Parathyroid adenoma (tissue), 2 donors: ENCODE measurements at regions not wholly inside any gene's neighbourhood (a gene's known extent, or its start where the extent isn't known, plus 50 kb on each side); places are given as distances from the start of the nearest gene placed in this dataset.

ENCODE experiments used
- H2AFZ ChIP-seq: fragments of 300-600 bp; sonication (generic); one replicate; pipeline ENCODE4 v1.7.0; 2017; ENCODE audit warnings: antibody characterized with exemption, mild to moderate bottlenecking
- H3K27ac ChIP-seq: fragments of 300-600 bp; sonication (generic); one replicate; pipeline ENCODE4 v1.7.0; 2017
- H3K27me3 ChIP-seq: fragments of 300-600 bp; sonication (generic); one replicate; pipeline ENCODE4 v1.7.0; 2017; ENCODE audit warnings: low read length; ENCODE audit not compliant: control insufficient read depth, insufficient read depth
- H3K36me3 ChIP-seq: fragments of 300-600 bp; sonication (generic); one replicate; pipeline ENCODE4 v1.7.0; 2017; ENCODE audit warnings: low read length; ENCODE audit not compliant: control insufficient read depth, insufficient read depth
- H3K4me1 ChIP-seq: fragments of 300-600 bp; sonication (generic); one replicate; pipeline ENCODE4 v1.7.0; 2017; ENCODE audit warnings: control low read depth
- H3K4me2 ChIP-seq: fragments of 300-600 bp; sonication (generic); one replicate; pipeline ENCODE4 v1.7.0; 2017; ENCODE audit warnings: low read length
- H3K4me3 ChIP-seq: fragments of 300-600 bp; sonication (generic); one replicate; pipeline ENCODE4 v1.7.0; 2017; ENCODE audit warnings: low read depth, low read length
- H3K79me2 ChIP-seq: fragments of 300-600 bp; sonication (generic); one replicate; pipeline ENCODE4 v1.7.0; 2017; ENCODE audit warnings: control low read depth
- H3K9ac ChIP-seq: fragments of 300-600 bp; sonication (generic); one replicate; pipeline ENCODE4 v1.7.0; 2017; ENCODE audit warnings: mild to moderate bottlenecking
- H3K9me3 ChIP-seq: fragments of 300-600 bp; sonication (generic); one replicate; pipeline ENCODE4 v1.7.0; 2017; ENCODE audit warnings: low read length; ENCODE audit not compliant: control insufficient read depth
- CTCF ChIP-seq: fragments of 300-600 bp; sonication (generic); IDR thresholded peaks from one replicate; pipeline ENCODE4 v1.7.0; 2017; ENCODE audit warnings: antibody characterized with exemption, mild to moderate bottlenecking
- donor health status: primary hyperparathyroidism.

- Histone ChIP-seq H3K79me2 (no peaks in the 10 kb centered on the region), H3K9me3 (no peaks in the 10 kb centered on the region), H3K4me2 (no peak overlapping the region), H3K4me3 (no peak overlapping the region), H3K36me3 (no peaks in the 10 kb centered on the region), H3K27ac (no peak overlapping the region), H3K4me1 (no peaks in the 10 kb centered on the region), H3K9ac (no peak overlapping the region), H2AFZ (no peak overlapping the region), H3K27me3 (no peaks in the 10 kb centered on the region)
- no peak for TF ChIP-seq CTCF
These were observed 120.2 kb downstream of the INHBB start for GRCh38 chr2:120465989-120466703.

- H3K79me2 ChIP-seq, result no peaks in the 10 kb centered on the region
- no peaks in the 10 kb centered on the region for H3K36me3 ChIP-seq
- no peaks in the 10 kb centered on the region for H3K9me3 ChIP-seq
- no peak for TF ChIP-seq CTCF
- no peak overlapping the region for H3K4me2 ChIP-seq
- no peak overlapping the region for H3K27ac ChIP-seq
- H2AFZ ChIP-seq, result no peak overlapping the region
- H3K4me1 ChIP-seq, result no peaks in the 10 kb centered on the region
- H3K9ac ChIP-seq, result no peak overlapping the region
- no peak overlapping the region for H3K4me3 ChIP-seq
- no peaks in the 10 kb centered on the region for H3K27me3 ChIP-seq
These were observed 120.7 kb downstream of the INHBB start for GRCh38 chr2:120466704-120467054.

GRCh38 chr2:120468136-120468535 is 122.2 kb downstream of the INHBB start:
- no peak overlapping the region for H3K9ac ChIP-seq
- H3K4me1 ChIP-seq, result no peaks in the 10 kb centered on the region
- H2AFZ ChIP-seq, result no peak overlapping the region
- H3K79me2 ChIP-seq, result no peaks in the 10 kb centered on the region
- H3K4me2 ChIP-seq, result no peak overlapping the region
- H3K27ac ChIP-seq, result no peak overlapping the region
- H3K36me3 ChIP-seq, result no peaks in the 10 kb centered on the region
- no peak overlapping the region for H3K4me3 ChIP-seq
- no peaks in the 10 kb centered on the region for H3K27me3 ChIP-seq
- H3K9me3 ChIP-seq, result no peaks in the 10 kb centered on the region
- TF ChIP-seq CTCF, result no peak

- Histone ChIP-seq H3K4me1 (no peaks in the 10 kb centered on the region), H3K4me2 (no peak overlapping the region), H3K27ac (no peak overlapping the region), H3K36me3 (no peaks in the 10 kb centered on the region), H3K4me3 (no peak overlapping the region), H3K27me3 (no peaks in the 10 kb centered on the region), H2AFZ (no peak overlapping the region), H3K9me3 (no peaks in the 10 kb centered on the region), H3K9ac (no peak overlapping the region), H3K79me2 (no peaks in the 10 kb centered on the region)
- no peak for TF ChIP-seq CTCF
These were observed 123.5 kb downstream of the INHBB start for GRCh38 chr2:120469426-120469825.
